H54 (cell line): ENCODE measurements at regions not wholly inside any gene's neighbourhood (a gene's known extent, or its start where the extent isn't known, plus 50 kb on each side); places are given as distances from the start of the nearest gene placed in this dataset.

Experiments used
- DNase-seq: peaks from one replicate; pipeline ENCODE4 v3.0.0; 2011; ENCODE audit warnings: low spot score, mixed read lengths; ENCODE audit not compliant: insufficient read length
- FAIRE-seq: peaks from 3 replicates; lab custom pipeline; 2011; peaks lifted over from hg19 to GRCh38; lab: Jason Lieb, UNC
- POLR2A ChIP-seq: IDR thresholded peaks from 2 replicates; pipeline ENCODE4 v1.6.1; 2011; ENCODE audit warnings: low read depth, mild to moderate bottlenecking, low read length

- no peak for FAIRE-seq
- DNase-seq = no peak
- no peak for TF ChIP-seq POLR2A
These were observed 60.2 kb downstream of the THNSL1 start for GRCh38 chr10:25076506-25077177.

- no peak for TF ChIP-seq POLR2A
- no peak for FAIRE-seq
- no peak for DNase-seq
These were observed 62.4 kb downstream of the THNSL1 start for GRCh38 chr10:25078658-25079431.

- FAIRE-seq (peak; percentile 99), DNase-seq (peak; percentile 45)
- TF ChIP-seq POLR2A = no peak
These were observed 64.6 kb downstream of the THNSL1 start for GRCh38 chr10:25080880-25081581.

DNA sequence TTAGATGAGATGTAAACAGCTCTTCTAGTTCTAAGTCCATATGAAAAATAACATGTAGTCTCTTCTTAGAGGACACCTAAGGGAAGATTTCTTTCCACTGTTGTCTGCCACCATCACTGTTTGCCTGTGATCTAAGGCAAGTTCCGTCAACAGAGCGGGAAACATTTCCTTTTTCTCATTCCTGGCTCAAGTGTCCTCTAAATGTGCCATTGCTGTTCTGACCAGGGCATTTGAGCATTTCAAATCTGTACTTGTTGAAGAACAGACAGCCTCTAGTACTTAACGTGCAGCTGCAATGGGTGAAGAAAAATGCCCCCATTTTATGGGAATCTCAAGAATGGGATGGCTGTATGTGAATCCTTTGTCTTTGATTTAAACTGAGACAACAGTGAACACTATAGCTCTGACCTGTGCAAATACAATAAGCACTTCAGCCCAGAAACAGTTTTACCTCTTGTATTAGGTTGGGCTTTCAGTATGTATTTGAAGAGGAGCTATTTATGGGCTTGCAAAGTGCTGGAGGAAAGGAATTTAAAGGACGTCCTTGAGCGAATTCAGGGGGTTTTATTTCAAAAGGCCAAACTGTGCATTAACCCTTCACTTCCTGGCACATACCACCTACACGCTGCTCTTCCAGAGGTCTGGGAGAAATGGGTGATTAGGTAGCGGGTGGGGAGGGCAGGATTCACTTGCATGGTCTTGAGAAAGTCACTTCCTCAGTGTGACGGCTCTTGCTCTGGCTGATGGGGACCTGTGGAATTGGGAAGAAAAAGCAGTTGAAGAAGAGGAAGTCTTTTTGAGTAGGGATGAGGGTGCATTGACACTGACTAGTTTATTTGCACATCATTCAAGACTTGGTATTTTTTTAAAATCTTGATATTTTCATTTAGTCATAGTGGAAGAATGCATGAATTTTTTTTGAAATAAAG is 66.1 kb downstream of the THNSL1 start:
- no peak for TF ChIP-seq POLR2A
- no peak for FAIRE-seq
- no peak for DNase-seq

- TF ChIP-seq POLR2A = no peak
- no peak for DNase-seq
- FAIRE-seq = no peak
These were observed 67.2 kb downstream of the THNSL1 start for GRCh38 chr10:25083546-25084111.

DNA sequence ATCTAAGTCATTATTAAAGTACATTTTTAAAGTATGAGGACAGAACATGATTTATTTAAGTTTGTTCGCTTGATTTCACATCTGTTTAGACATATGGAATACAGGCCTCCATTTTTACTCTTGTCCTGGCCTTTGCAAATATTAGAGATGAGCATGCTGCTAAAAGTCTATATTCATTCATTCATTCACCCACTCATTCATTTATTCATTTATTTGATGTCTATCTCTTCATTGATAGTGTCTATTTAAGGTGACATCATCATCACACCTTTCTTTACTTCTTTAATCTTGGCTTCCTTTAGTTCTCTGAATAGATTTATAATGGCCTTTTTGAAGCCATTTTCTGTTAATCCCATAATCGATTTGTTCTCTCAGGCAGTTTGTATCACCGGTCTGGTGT is 68.0 kb downstream of the THNSL1 start:
- DNase-seq (no peak), FAIRE-seq (no peak)
- TF ChIP-seq POLR2A = no peak

DNA sequence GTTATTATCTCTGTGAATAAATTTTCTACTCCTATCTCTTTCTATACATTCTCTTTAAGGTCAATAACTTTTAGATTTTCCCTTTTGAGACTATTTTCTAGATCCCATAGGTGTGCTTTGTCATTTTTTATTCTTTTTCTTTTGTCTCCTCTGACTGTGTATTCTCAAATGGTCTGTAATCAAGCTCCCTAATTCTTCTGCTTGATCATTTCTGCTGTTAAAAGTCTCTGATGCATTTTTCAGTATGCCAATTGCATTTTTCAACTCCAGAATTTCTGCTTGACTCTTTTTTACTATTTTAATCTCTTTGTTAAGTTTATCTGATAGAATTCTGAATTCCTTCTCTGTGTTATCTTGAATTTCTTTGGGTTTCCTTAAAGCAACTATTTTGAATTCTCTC is 78.2 kb downstream of the THNSL1 start:
- FAIRE-seq (no peak), DNase-seq (no peak)
- TF ChIP-seq POLR2A = no peak

GRCh38 chr10:25097669-25098411 is 77.0 kb upstream of the GPR158 start:
- TF ChIP-seq POLR2A = no peak
- DNase-seq (no peak), FAIRE-seq (no peak)

GRCh38 chr10:25100141-25100540 is 74.7 kb upstream of the GPR158 start:
- no peak for DNase-seq
- TF ChIP-seq POLR2A = no peak
- FAIRE-seq = no peak

DNA sequence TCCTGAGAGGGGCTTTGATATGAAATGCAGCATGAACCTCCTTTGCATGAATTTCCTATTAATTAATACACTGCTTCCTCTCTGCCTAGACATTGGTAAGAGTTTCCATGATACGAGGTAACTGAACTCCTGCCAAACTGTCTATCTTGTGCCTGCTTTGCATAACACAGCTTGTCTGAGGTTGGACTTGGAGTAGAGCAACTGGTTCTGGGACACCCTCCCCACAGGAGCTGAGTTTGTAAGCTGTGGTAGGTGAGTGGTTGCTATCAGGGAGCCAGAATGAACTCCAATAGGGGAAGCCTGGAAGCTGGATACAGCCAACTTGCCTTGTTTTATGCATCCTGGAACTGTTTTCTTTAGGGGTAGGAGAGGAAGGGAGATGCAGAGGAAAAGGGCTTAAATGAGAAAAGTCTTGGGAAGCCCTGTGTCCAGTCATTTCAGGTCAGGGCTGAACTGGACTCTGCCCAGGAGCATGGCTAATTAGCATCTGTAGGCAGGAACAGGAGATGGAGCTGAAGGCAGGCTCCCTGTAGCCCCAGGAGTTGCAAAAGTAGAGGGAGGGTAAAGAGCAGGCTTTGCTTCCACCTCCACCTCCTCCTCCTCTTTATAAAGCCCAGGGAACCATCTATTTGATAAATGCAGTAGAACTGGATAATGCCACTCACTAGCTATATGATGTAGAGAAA is 73.2 kb upstream of the GPR158 start:
- FAIRE-seq (no peak), DNase-seq (no peak)
- no peak for TF ChIP-seq POLR2A

GRCh38 chr10:25102147-25102822 is 72.5 kb upstream of the GPR158 start:
- no peak for TF ChIP-seq POLR2A
- FAIRE-seq = no peak
- no peak for DNase-seq
